Bronchial epithelial cell (primary cell): ENCODE measurements at regions not wholly inside any gene's neighbourhood (a gene's known extent, or its start where the extent isn't known, plus 50 kb on each side); places are given as distances from the start of the nearest gene placed in this dataset.
"Not testable (repeated sequence)": the region's sequence is repeated elsewhere in the genome, so short reads cannot be mapped to it uniquely, and the experiment has no call there.

Experiments
- DNase-seq: peaks from one replicate; pipeline ENCODE4 v3.0.0-alpha.2; 2010; ENCODE audit warnings: low read depth
- FAIRE-seq: peaks from 2 replicates; lab custom pipeline; 2011; peaks lifted over from hg19 to GRCh38; lab: Jason Lieb, UNC
- H3K27me3 ChIP-seq: 2 replicates; pipeline ENCODE4 v1.5.1; 2011; ENCODE audit warnings: low read length; ENCODE audit not compliant: control insufficient read depth, insufficient read depth
- H3K36me3 ChIP-seq: 2 replicates; pipeline ENCODE4 v1.5.1; 2011; ENCODE audit warnings: low read length; ENCODE audit not compliant: control insufficient read depth, insufficient read depth
- H3K4me3 ChIP-seq: 2 replicates; pipeline ENCODE4 v1.5.1; 2011; ENCODE audit warnings: mild to moderate bottlenecking, low read depth, low read length, control low read depth
- CTCF ChIP-seq: IDR thresholded peaks from 2 replicates; pipeline ENCODE4 v1.5.1; 2011; ENCODE audit warnings: mild to moderate bottlenecking, moderate library complexity, low read length, control low read depth, inconsistent platforms; ENCODE audit not compliant: insufficient read depth, severe bottlenecking

GRCh38 chr6:163698086-163698485 lies 283.6 kb downstream of the QKI start:
- TF ChIP-seq CTCF, result no peak
- DNase-seq (no peak), FAIRE-seq (no peak)
- Histone ChIP-seq H3K27me3 (no peaks in the 10 kb centered on the region), H3K4me3 (no peak overlapping the region), H3K36me3 (no peaks in the 10 kb centered on the region)

DNA sequence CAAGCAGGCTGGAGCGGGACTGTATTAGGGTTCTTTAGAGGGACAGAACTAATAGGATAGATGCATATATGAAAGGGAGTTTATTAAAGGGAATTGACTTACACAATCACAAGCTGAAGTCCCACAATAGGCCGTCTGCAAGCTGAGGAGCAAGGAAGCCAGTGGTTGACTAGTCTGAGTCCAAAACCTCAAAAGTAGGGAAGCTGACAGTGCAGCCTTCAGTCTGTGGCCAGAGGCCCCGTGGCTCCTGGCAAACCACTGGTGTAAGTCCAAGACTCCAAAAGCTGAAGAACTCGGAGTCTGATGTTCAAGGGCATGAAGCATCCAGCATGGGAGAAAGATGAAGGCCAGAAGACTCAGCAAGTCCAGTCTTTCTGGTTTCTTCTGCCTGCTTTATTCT lies 281.8 kb downstream of the QKI start:
- not testable (repeated sequence) for FAIRE-seq, DNase-seq

DNA sequence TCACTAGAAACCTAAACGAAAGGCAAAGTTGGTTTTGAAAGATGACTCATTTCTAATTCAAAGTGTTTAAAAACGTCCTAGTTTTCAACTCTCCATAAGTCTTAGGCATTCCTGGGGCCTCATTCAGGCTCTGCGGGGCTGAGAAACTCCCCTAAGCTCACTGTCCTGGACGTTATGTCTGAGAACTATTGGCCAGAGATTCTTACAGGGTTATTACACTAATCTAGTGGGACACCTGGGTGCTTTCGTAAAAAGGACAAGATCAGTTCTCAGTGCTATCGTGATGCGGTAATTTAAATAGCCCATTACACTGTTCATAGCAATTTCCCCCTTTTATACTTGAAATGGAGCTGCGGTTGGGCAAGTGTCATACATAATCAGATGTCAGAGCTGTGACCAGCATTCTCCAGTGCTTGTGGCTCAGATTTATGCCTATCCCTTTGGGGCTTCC lies 280.9 kb downstream of the QKI start:
- DNase-seq, result peak; percentile 1
- TF ChIP-seq CTCF, result no peak

More for the DNA sequence above, 281.8 kb downstream of the QKI start:
- not testable (repeated sequence) for H3K4me3 ChIP-seq, H3K36me3 ChIP-seq, H3K27me3 ChIP-seq

DNA sequence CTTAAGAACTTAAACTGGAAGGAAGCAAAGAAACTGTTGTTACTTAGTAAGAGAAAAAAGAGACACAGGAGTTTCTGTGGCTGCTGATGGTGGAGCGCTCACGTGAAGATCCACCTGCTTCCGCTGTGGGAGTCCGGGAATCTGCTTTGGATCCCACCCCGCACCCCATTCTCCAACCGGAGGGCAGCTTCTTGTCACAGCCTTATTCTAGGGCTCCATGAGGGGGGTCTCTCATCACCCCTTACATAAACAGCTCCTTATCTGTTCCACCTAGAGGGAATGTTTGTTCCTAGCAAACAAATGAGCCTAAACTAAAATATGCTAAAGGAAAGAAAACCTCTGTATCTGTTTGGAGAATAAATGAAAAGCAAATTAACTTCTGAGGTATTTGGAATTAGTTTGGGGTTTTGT lies 280.5 kb downstream of the QKI start:
- H3K27me3 ChIP-seq, result no peaks in the 10 kb centered on the region
- no peaks in the 10 kb centered on the region for H3K36me3 ChIP-seq
- FAIRE-seq (no peak), DNase-seq (no peak)
- no peak for TF ChIP-seq CTCF
- no peak overlapping the region for H3K4me3 ChIP-seq

More for the DNA sequence above, 280.9 kb downstream of the QKI start:
- no peaks in the 10 kb centered on the region for H3K27me3 ChIP-seq
- no peak overlapping the region for H3K4me3 ChIP-seq
- H3K36me3 ChIP-seq, result no peaks in the 10 kb centered on the region
- no peak for FAIRE-seq

DNA sequence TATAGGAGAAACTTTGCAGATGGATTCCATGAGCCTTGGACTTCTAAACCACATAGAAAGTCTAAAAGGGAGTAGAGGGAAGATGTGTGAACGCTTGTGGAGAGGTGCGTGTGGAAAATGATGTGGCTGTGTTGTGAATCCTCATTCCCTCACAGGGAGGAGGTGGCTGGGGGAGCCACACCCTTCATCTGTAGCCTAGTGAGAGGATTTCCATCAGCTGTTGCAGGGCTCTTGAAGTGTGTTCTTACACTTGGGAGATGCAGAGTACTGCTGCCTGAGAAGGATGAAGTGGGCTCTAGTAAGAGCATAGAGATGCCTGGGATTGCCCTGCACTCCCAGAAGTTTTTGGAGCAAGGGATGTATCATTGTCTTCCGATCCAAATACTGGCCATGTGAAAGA lies 279.6 kb downstream of the QKI start:
- no peak for TF ChIP-seq CTCF
- FAIRE-seq (no peak), DNase-seq (no peak)
- no peaks in the 10 kb centered on the region for H3K36me3 ChIP-seq
- H3K4me3 ChIP-seq, result no peak overlapping the region
- H3K27me3 ChIP-seq, result no peaks in the 10 kb centered on the region

DNA sequence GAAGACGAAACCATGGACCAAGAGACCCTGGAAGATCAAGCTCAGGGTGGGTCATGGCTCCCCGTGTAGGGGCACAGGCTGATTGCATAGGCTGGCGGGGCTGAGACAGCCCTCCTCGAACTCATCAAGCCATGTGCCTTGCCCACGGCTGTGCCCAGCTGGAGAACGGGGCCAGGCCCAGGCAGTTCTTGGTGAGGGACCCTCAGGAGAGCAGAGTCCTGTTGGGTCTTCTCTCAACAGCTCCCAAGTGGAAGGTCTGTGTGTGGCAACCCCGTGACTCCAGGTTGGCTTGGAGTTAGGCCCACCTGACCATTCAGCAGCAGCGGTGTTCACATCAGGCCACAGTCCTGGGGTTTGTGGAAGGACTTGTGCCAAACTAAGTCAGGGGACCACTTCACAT lies 276.5 kb downstream of the QKI start:
- no peak for TF ChIP-seq CTCF
- H3K27me3 ChIP-seq, result no peaks in the 10 kb centered on the region

More for the DNA sequence above, 276.5 kb downstream of the QKI start:
- no peak overlapping the region for H3K4me3 ChIP-seq
- FAIRE-seq (no peak), DNase-seq (no peak)
- no peaks in the 10 kb centered on the region for H3K36me3 ChIP-seq
